GM12864 (cell line): ENCODE measurements at regions not wholly inside any gene's neighbourhood (a gene's known extent, or its start where the extent isn't known, plus 50 kb on each side); places are given as distances from the start of the nearest gene placed in this dataset.
"Not testable (repeated sequence)": the region's sequence is repeated elsewhere in the genome, so short reads cannot be mapped to it uniquely, and the experiment has no call there.

ENCODE experiments used
- DNase-seq: peaks from one replicate; pipeline ENCODE4 v3.0.0-alpha.2; 2011; ENCODE audit warnings: low read depth
- H3K4me3 ChIP-seq: 2 replicates; pipeline ENCODE4 v1.5.1; 2011; ENCODE audit warnings: mild to moderate bottlenecking, low read depth, low read length, control low read depth
- CTCF ChIP-seq: IDR thresholded peaks from 2 replicates; pipeline ENCODE4 v1.5.1; 2011; ENCODE audit warnings: low read depth, mild to moderate bottlenecking, moderate library complexity, low read length, control low read depth, inconsistent platforms; ENCODE audit errors: missing control alignments

DNA sequence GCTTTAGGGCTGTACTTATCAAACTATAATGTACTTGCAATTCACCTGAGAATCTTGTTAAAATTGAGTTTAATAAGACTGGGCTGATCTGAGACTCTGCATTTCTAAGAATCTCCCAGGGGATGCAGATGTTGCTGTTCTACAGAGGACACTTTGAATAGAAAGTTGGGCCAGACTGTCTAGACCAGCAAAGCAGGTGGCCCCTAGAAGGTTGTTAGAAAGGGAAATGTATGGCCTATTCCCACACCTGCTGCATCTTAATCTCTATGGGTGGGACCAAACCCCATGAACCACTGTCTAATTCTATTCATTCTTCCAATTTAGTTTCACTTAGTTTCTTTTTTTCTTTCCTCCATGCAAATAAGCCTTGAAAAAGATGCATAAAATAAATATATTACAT is 413.2 kb upstream of the TECRL start:
- no peak overlapping the region for H3K4me3 ChIP-seq
- no peak for TF ChIP-seq CTCF
- no peak for DNase-seq

- no peak for TF ChIP-seq CTCF
- H3K4me3 ChIP-seq: no peak overlapping the region
- DNase-seq: no peak
These were observed 412.1 kb upstream of the TECRL start for GRCh38 chr4:64821219-64821976.

GRCh38 chr4:64814616-64815015 is 405.4 kb upstream of the TECRL start:
- no peak for DNase-seq
- no peak for TF ChIP-seq CTCF
- no peak overlapping the region for H3K4me3 ChIP-seq

DNA sequence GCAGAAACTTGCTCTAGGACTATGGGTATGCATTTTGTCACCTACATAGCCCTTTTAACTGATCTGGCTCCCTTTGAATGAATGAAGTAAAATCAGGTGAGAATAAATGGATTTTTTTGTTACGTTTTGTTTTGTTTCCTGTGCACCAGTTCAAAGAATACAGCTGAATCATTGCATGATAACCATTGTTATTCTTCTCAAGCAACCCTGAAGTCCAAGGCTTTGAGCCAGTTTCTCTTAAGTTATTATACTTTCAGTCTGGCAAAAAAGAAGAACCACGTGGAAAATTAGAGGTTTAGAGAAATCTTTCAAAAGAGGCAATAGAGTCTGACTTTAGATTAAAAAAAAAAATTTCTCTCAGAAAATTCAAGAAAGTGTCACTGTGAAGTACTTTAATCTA is 398.6 kb upstream of the TECRL start:
- no peak for DNase-seq
- H3K4me3 ChIP-seq: no peak overlapping the region
- no peak for TF ChIP-seq CTCF

DNA sequence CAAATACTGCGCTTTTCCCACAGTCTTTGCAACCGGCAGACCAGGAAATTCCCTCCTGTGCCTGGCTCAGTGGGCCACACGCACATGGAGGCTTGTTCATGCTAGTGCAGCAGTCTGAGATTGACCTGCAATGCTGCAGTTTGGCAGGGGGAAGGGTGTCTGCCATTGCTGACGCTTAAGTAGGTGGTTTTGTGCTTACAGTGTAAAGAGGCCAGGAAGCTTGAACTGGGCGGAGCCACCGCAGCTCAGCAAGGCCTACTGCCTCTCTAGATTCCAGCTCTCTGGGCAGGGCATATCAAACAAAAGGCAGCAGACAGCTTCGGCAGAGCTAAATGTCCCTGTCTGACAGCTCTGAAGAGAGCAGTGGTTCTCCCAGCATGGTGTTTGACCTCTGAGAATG is 390.5 kb upstream of the TECRL start:
- H3K4me3 ChIP-seq: no peak overlapping the region
- DNase-seq: no peak
- TF ChIP-seq CTCF: no peak

DNA sequence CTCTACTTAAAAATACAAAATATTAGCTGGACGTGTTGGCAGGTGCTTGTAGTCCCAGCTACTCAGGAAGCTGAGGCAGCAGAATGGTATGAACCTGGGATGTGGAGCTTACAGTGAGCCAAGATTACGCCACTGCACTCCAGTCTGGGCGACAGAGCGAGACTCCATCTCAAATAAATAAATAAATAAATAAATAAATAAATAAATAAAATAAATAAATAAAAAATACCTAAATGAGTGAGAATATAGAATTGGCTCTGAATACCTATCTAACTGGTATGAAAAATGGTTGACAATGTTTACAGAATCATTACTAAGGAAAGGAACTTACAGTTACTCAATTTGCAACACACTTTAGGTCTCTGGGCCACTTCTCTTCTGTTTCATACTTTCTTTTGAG is 389.6 kb upstream of the TECRL start:
- H3K4me3 ChIP-seq, DNase-seq: not testable (repeated sequence)

GRCh38 chr4:64796581-64796980 is 387.3 kb upstream of the TECRL start:
- no peak for TF ChIP-seq CTCF
- no peak overlapping the region for H3K4me3 ChIP-seq
- no peak for DNase-seq
